Effector memory CD8-positive, alpha-beta T cell (primary cell): ENCODE measurements at regions not wholly inside any gene's neighbourhood (a gene's known extent, or its start where the extent isn't known, plus 50 kb on each side); places are given as distances from the start of the nearest gene placed in this dataset.
"Not testable (repeated sequence)": the region's sequence is repeated elsewhere in the genome, so short reads cannot be mapped to it uniquely, and the experiment has no call there.

Experiments
- ATAC-seq: fragments of 150-1000 bp; cut with Tn5 transposase; replicated peaks from 2 replicates; pipeline ENCODE4 v1.10.0; 2021; ENCODE audit warnings: mild to moderate bottlenecking, moderate library complexity
- DNase-seq, 3 experiments: peaks; one replicate each; pipeline ENCODE4 v3.0.0; 2021
- H3K27ac Mint-ChIP-seq, 2 donors: one replicate each; pipeline ENCODE4 v1.8.0; 2022; ENCODE audit warnings: mild to moderate bottlenecking in 2 of 2, mixed read lengths in 2 of 2, moderate library complexity in 2 of 2
- H3K27me3 Mint-ChIP-seq, 2 donors: one replicate each; pipeline ENCODE4 v1.8.0; 2022; ENCODE audit warnings: mixed read lengths in 2 of 2
- H3K36me3 Mint-ChIP-seq: one replicate; pipeline ENCODE4 v1.8.0; 2022; ENCODE audit warnings: mild to moderate bottlenecking, moderate library complexity, mixed read lengths; ENCODE audit not compliant: insufficient read depth
- H3K4me1 Mint-ChIP-seq, 2 donors: one replicate each; pipeline ENCODE4 v1.8.0; 2022; ENCODE audit warnings: low read depth in 2 of 2, mixed read lengths in 2 of 2
- H3K4me3 Mint-ChIP-seq, 2 donors: one replicate each; pipeline ENCODE4 v1.8.0; 2022; ENCODE audit warnings: mild to moderate bottlenecking in 2 of 2, mixed read lengths in 2 of 2, moderate library complexity in 2 of 2
- H3K9me3 Mint-ChIP-seq, 2 donors: one replicate each; pipeline ENCODE4 v1.8.0; 2022; ENCODE audit warnings: mixed read lengths in 2 of 2

DNA sequence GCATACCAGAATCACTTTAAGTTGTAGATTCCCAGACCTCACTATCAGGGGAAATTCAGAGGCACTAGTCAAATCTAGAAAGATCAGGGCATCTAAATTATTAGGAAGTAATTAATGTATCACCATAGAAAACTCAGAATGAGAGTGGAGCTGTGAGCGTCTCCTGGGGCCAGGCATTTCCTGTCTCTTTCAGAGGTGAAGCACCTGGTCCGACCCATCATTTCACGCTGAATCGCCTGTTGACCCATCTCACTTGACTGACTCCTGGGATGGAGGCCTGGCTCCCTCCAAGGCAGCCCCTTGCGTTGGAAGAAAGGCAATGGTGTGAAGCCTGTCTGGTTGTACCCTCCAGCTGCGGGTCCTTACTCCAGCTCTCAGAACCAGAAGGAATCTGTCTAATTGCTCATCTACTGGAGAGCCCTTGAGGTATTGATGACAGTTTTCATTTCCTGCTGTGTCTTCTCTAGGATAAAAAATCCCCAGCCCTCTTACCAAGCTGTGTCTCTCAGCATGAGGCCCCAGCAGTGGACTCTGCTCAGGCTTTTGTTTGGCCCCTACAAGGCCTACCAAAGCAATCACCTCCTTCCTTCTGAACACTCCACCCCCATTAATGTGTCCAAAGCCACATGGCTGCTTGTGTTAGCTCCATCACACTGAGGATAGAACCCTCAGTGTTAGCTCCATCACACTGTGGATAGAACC, 93.2 kb upstream of the SYT13 start:
- DNase-seq: no peak
- Mint-ChIP-seq H3K27me3 (peaks cover 12 to 48% of the 10 kb centered on the region in 2 donors), H3K4me3 (no peak overlapping the region), H3K36me3 (peaks cover 4% of the 10 kb centered on the region), H3K9me3 (no peaks in the 10 kb centered on the region), H3K4me1 (peaks cover 17 to 22% of the 10 kb centered on the region in 2 donors), H3K27ac (no peak overlapping the region)
- ATAC-seq: no peak

GRCh38 chr11:45378516-45378915, 92.4 kb upstream of the SYT13 start:
- H3K9me3 Mint-ChIP-seq: no peaks in the 10 kb centered on the region
- no peak for DNase-seq
- H3K27me3 Mint-ChIP-seq: peaks cover 6 to 41% of the 10 kb centered on the region in 2 donors
- no peak overlapping the region for H3K27ac Mint-ChIP-seq
- H3K36me3 Mint-ChIP-seq: no peaks in the 10 kb centered on the region
- ATAC-seq: no peak
- H3K4me1 Mint-ChIP-seq: peaks cover 19 to 22% of the 10 kb centered on the region in 2 donors
- H3K4me3 Mint-ChIP-seq: no peak overlapping the region

DNA sequence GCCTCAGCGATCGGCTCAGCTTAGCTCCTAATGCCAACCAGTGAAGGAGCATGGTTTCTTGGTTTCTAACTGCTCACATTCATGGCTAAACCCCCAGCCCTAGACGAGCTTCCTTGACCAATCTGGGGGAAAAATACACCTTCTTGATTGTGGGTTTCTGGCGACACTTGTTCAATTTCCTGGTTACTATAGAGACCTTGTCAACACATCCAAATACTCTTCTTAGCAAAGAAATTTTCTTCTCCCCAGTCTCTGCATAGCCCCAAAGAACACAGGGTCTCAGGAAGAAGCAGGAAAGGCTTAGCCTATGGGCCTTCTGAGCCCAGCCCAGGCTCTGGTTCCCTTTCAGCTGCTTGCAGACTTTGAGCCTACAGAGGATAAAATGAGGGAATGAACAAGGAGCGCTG, 88.5 kb upstream of the SYT13 start:
- H3K36me3 Mint-ChIP-seq: peaks cover 2% of the 10 kb centered on the region

DNA sequence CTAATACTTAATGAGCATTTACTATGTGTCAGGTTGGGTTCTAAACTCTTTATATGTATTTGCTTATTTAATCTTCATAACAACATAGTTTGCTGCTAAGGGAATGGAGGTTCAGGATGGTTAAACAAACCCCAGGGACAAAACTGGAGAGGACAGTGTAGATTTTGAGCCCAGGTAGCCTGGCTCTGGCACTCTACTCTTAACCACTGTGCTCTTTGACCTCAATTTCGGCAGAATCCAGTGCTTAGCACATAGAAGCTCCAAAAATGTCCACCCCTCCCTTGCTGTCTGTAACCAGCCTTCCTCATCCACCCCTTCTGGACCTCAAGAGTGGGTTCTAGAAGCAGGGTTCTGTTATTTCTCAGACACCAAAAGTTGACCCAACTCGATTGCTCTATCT, 88.0 kb upstream of the SYT13 start:
- H3K27ac Mint-ChIP-seq: peak overlapping the region; percentile 67 to 86
- no peak overlapping the region for H3K4me3 Mint-ChIP-seq
- ATAC-seq: no peak
- peaks cover 12 to 23% of the 10 kb centered on the region in 2 donors for H3K4me1 Mint-ChIP-seq
- H3K27me3 Mint-ChIP-seq: peaks cover 8 to 28% of the 10 kb centered on the region in 2 donors
- H3K9me3 Mint-ChIP-seq: no peaks in the 10 kb centered on the region
- DNase-seq: no peak
- peaks cover 2% of the 10 kb centered on the region for H3K36me3 Mint-ChIP-seq

More for the DNA sequence above, 88.5 kb upstream of the SYT13 start:
- ATAC-seq (peak; percentile 85), DNase-seq (no peak)
- H3K9me3 Mint-ChIP-seq: no peaks in the 10 kb centered on the region
- peaks cover 12 to 23% of the 10 kb centered on the region in 2 donors for H3K4me1 Mint-ChIP-seq
- H3K4me3 Mint-ChIP-seq: peak overlapping the region in 1 of 2 donors; percentile 42
- H3K27ac Mint-ChIP-seq: peak overlapping the region; percentile 67 to 86
- peaks cover 8 to 26% of the 10 kb centered on the region in 2 donors for H3K27me3 Mint-ChIP-seq

GRCh38 chr11:45373506-45374035, 87.4 kb upstream of the SYT13 start:
- Mint-ChIP-seq H3K4me3 (no peak overlapping the region), H3K9me3 (no peaks in the 10 kb centered on the region)

DNA sequence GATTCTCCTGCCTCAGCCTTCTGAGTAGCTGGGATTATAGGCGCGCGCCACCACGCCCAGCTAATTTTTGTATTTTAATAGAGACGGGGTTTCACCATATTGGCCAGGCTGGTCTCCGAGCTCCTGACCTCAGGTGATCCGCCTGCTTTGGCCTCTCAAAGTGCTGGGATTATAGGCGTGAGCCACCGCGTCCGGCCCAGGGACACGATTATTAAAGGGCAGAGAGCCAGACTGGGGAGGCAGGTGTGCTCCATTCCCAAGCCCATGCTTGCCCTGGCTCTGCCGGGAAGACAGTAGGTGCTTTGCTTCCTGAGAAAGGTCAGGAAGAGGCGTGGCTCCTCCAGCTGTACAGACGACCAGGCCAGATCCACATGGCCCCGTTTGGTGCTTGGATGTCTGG, 86.3 kb upstream of the SYT13 start:
- peaks cover 12 to 23% of the 10 kb centered on the region in 2 donors for H3K4me1 Mint-ChIP-seq
- not testable (repeated sequence) for DNase-seq, H3K4me3 Mint-ChIP-seq

More at GRCh38 chr11:45373506-45374035, 87.4 kb upstream of the SYT13 start:
- Mint-ChIP-seq H3K27me3 (peaks cover 10 to 29% of the 10 kb centered on the region in 2 donors), H3K36me3 (peaks cover 2% of the 10 kb centered on the region), H3K27ac (peak overlapping the region; percentile 51 to 86), H3K4me1 (peaks cover 12 to 23% of the 10 kb centered on the region in 2 donors)
- DNase-seq: no peak
- ATAC-seq: no peak

DNA sequence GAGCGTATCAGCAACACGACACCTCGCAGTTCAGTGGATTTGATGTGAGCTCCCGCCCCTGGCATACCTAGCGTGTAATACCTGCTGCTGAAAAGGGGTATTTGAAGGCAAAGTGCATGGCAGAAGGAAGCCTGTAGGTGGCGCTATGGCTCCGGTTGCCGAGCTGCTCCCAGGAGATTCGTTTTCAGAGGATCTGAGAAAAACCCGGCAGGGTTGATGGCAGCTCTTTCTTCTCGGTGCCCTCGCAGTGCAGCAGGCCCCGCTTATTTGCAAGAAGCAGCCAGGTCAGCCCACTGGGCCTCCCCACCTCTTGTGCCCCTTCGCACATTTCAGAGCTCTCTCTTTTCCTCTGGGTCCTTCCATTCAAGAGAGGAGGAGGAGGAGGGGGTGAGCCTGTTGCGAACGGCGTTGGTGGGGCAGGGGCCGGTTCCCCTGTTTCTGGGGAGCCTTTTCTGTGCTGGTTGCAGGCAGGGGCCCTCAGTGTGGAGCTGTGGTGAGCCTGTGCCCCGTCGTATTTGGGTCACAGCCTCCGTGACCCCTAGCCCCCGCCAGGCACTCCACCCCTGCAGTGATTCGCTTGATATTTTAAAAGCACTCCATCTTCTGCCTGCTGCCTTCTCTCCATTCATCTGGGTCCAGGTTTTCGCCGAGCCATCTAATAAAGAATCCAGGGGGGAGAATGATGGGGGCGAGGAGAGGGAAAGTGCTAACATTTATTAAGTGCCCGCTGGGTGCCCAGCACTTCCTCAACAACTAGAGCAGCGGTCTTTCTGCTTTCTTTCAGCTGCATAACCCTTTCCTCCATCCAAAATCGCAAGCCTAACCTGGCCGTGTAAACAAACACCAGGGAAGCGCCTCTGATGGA, 85.3 kb upstream of the SYT13 start:
- DNase-seq: peak; percentile 51 to 54 (median 53)
- Mint-ChIP-seq H3K27ac (no peak overlapping the region), H3K4me1 (peaks cover 12 to 23% of the 10 kb centered on the region in 2 donors), H3K27me3 (peaks cover 21 to 42% of the 10 kb centered on the region in 2 donors), H3K36me3 (peaks cover 2% of the 10 kb centered on the region), H3K9me3 (no peaks in the 10 kb centered on the region), H3K4me3 (peak overlapping the region in 1 of 2 donors; percentile 45)
- peak; percentile 50 for ATAC-seq

More for the DNA sequence above, 86.3 kb upstream of the SYT13 start:
- not testable (repeated sequence) for H3K9me3 Mint-ChIP-seq, ATAC-seq, H3K27ac Mint-ChIP-seq, H3K36me3 Mint-ChIP-seq
- peaks cover 21 to 40% of the 10 kb centered on the region in 2 donors for H3K27me3 Mint-ChIP-seq

GRCh38 chr11:45369313-45369712, 83.2 kb upstream of the SYT13 start:
- no peaks in the 10 kb centered on the region for H3K9me3 Mint-ChIP-seq
- ATAC-seq (no peak), DNase-seq (no peak)
- H3K27me3 Mint-ChIP-seq: peaks cover 33 to 53% of the 10 kb centered on the region in 2 donors
- no peak overlapping the region for H3K4me3 Mint-ChIP-seq
- H3K4me1 Mint-ChIP-seq: peaks cover 5 to 10% of the 10 kb centered on the region in 2 donors
- H3K27ac Mint-ChIP-seq: no peak overlapping the region
- H3K36me3 Mint-ChIP-seq: peaks cover 2% of the 10 kb centered on the region

DNA sequence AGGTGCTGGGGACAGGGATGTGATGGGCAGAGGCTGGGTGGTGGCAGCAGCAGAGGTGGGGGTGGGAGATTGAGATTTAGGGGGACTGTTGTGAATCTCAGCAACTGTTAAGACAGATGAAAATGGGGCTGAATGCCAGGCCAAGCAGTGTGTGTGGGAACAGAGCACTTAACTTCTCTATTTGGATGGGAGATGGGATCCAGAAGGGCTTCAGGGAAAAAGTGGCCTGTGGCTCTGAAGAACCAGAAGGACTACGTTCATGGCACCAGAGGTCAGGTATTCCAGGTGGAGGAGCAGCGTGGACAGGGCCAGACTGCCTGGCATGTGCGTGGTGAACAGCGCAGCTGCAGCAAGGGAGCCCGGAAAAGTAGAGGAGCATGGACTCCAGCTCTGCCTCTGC, 82.6 kb upstream of the SYT13 start:
- H3K27me3 Mint-ChIP-seq: peaks cover 33 to 59% of the 10 kb centered on the region in 2 donors
- no peak overlapping the region for H3K4me3 Mint-ChIP-seq
- no peaks in the 10 kb centered on the region for H3K9me3 Mint-ChIP-seq
- H3K27ac Mint-ChIP-seq: no peak overlapping the region
- no peak for ATAC-seq
- no peak for DNase-seq
- peaks cover 2% of the 10 kb centered on the region for H3K36me3 Mint-ChIP-seq
- H3K4me1 Mint-ChIP-seq: peaks cover 3 to 7% of the 10 kb centered on the region in 2 donors

- DNase-seq (no peak), ATAC-seq (no peak)
- Mint-ChIP-seq H3K27ac (no peak overlapping the region), H3K9me3 (no peaks in the 10 kb centered on the region), H3K4me1 (peaks cover 3 to 5% of the 10 kb centered on the region in 2 donors), H3K4me3 (no peak overlapping the region), H3K36me3 (no peaks in the 10 kb centered on the region), H3K27me3 (peaks cover 40 to 59% of the 10 kb centered on the region in 2 donors)
Observed at GRCh38 chr11:45366619-45367190, 80.6 kb upstream of the SYT13 start.

DNA sequence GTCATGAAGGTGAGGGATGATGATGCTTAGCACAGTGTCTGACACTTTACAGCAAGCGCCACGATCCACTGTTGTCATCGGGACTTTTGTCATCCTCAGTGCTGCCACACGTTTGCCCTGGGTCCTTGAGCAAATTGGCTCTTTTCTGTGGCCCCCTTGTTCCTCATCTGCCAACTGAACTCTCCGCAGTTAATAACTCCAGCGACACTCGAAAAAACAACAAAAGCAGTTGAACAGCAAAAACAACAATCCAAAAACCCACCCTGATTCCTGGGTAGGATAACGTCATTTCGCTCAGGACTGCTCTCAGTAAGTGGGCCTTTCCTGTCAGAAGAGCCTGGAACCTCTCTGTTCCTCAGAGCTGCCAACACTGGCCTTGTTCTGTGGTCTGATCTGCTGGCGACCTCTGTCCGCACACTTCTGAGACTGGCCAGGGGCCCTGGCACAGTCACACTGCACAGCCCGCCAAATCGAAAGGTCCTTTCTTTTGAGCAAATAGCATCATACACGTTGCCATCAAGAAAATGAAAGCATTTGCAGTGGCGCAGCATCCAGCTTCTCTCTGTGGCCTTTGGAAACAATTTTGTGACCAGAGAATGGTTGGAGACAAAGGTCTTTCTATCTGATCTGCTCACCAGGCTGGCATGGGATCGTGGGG, 79.9 kb upstream of the SYT13 start:
- no peak for DNase-seq
- no peak overlapping the region for H3K27ac Mint-ChIP-seq

GRCh38 chr11:45362636-45363035, 76.5 kb upstream of the SYT13 start:
- no peaks in the 10 kb centered on the region for H3K9me3 Mint-ChIP-seq
- no peak overlapping the region for H3K27ac Mint-ChIP-seq
- no peaks in the 10 kb centered on the region for H3K36me3 Mint-ChIP-seq
- no peak overlapping the region for H3K4me3 Mint-ChIP-seq
- DNase-seq (no peak), ATAC-seq (no peak)
- H3K27me3 Mint-ChIP-seq: peaks cover 21% of the 10 kb centered on the region in 2 donors
- H3K4me1 Mint-ChIP-seq: no peaks in the 10 kb centered on the region

More for the DNA sequence above, 79.9 kb upstream of the SYT13 start:
- Mint-ChIP-seq H3K9me3 (no peaks in the 10 kb centered on the region), H3K4me3 (no peak overlapping the region), H3K27me3 (peaks cover 40 to 56% of the 10 kb centered on the region in 2 donors), H3K36me3 (no peaks in the 10 kb centered on the region), H3K4me1 (peaks cover 2% of the 10 kb centered on the region in 2 donors)
- no peak for ATAC-seq

DNA sequence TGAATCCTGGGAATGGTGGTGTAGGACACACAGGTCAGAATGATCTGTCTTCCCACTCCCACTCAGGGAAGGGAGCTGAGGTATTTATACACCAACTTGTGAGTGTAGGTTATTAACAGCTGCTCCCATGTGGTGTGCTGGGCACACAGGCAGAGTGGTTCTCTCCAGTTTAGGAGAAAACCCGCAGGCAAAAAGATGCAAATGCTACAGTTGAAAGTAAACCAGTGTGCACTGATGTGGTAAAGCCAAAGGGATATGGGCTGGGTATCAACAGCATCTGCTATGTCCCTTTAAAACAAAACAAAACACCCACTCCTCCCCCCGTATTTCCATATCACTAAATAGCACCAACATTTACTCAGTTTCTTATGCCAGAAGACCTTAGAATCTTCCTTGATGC, 75.4 kb upstream of the SYT13 start:
- H3K27me3 Mint-ChIP-seq: peaks cover 17 to 20% of the 10 kb centered on the region in 2 donors
- H3K36me3 Mint-ChIP-seq: no peaks in the 10 kb centered on the region
- H3K4me1 Mint-ChIP-seq: peaks cover 1 to 8% of the 10 kb centered on the region in 2 donors

More for the DNA sequence above, 75.4 kb upstream of the SYT13 start:
- H3K4me3 Mint-ChIP-seq: no peak overlapping the region
- H3K9me3 Mint-ChIP-seq: no peaks in the 10 kb centered on the region
- ATAC-seq (no peak), DNase-seq (no peak)
- H3K27ac Mint-ChIP-seq: no peak overlapping the region
